Neuronal stem cell (in vitro differentiated cells): ENCODE measurements at regions not wholly inside any gene's neighbourhood (a gene's known extent, or its start where the extent isn't known, plus 50 kb on each side); places are given as distances from the start of the nearest gene placed in this dataset.
A peak's percentile ranks its signal among the peaks of the same experiment; 100 is the strongest.

Experiments
- DNase-seq: peaks from one replicate; pipeline ENCODE4 v3.0.0-alpha.2; 2013; ENCODE audit warnings: low spot score
- H2AFZ ChIP-seq: one replicate; pipeline ENCODE4 v1.6.1; 2013; ENCODE audit warnings: mild to moderate bottlenecking, low read length, inconsistent platforms
- H2AK5ac ChIP-seq: 2 replicates; pipeline ENCODE4 v1.6.1; 2013; ENCODE audit warnings: low read depth, mild to moderate bottlenecking, inconsistent platforms, low read length, moderate library complexity, mixed read lengths
- H2BK120ac ChIP-seq: 2 replicates; pipeline ENCODE4 v1.6.1; 2013; ENCODE audit warnings: low read depth, mild to moderate bottlenecking, inconsistent platforms, low read length, moderate library complexity, mixed read lengths
- H2BK12ac ChIP-seq: one replicate; pipeline ENCODE4 v1.6.1; 2013; ENCODE audit warnings: low read length, inconsistent platforms
- H2BK15ac ChIP-seq: 2 replicates; pipeline ENCODE4 v1.6.1; 2013; ENCODE audit warnings: mild to moderate bottlenecking, low read length, inconsistent platforms, mixed read lengths
- H2BK5ac ChIP-seq: one replicate; pipeline ENCODE4 v1.6.1; 2013; ENCODE audit warnings: inconsistent platforms, mild to moderate bottlenecking, low read length, moderate library complexity
- H3K14ac ChIP-seq: one replicate; pipeline ENCODE4 v1.6.1; 2013; ENCODE audit warnings: low read length, inconsistent platforms
- H3K18ac ChIP-seq: 2 replicates; pipeline ENCODE4 v1.6.1; 2013; ENCODE audit warnings: low read length, inconsistent platforms
- H3K23ac ChIP-seq: 2 replicates; pipeline ENCODE4 v1.6.1; 2013; ENCODE audit warnings: low read depth, mild to moderate bottlenecking, mixed read lengths, low read length, inconsistent platforms; ENCODE audit not compliant: poor library complexity
- H3K27ac ChIP-seq: replicated peaks from 3 replicates; pipeline ENCODE4 v1.5.1; 2013; ENCODE audit warnings: low read length, inconsistent platforms
- H3K27me3 ChIP-seq, 3 experiments: 2 replicates each; pipeline ENCODE4 v1.6.1; 2013; ENCODE audit warnings: low read length in 3 of 3, mild to moderate bottlenecking in 2 of 3, inconsistent platforms in 1 of 3, low read depth in 1 of 3, mixed read lengths in 1 of 3, moderate library complexity in 1 of 3; ENCODE audit not compliant: control insufficient read depth in 3 of 3, insufficient read depth in 3 of 3
- H3K36me3 ChIP-seq, 2 donors: replicated peaks in 1 of 2; 2 replicates each; pipeline ENCODE4 v1.6.1; 2013; ENCODE audit warnings: low read length in 2 of 2; ENCODE audit not compliant: control insufficient read depth in 2 of 2, insufficient read depth in 2 of 2
- H3K4ac ChIP-seq: 2 replicates; pipeline ENCODE4 v1.6.1; 2013; ENCODE audit warnings: inconsistent platforms, mild to moderate bottlenecking, low read length, moderate library complexity
- H3K4me1 ChIP-seq, 2 donors: 1 replicate in 1 of 2; 2 replicates in 1 of 2; pipeline ENCODE4 v1.6.1; 2013; ENCODE audit warnings: low read length in 2 of 2, low read depth in 1 of 2; ENCODE audit not compliant: control insufficient read depth in 2 of 2, insufficient read depth in 1 of 2
- H3K4me2 ChIP-seq: one replicate; pipeline ENCODE4 v1.6.1; 2013; ENCODE audit warnings: mild to moderate bottlenecking, low read length, inconsistent platforms; ENCODE audit not compliant: insufficient read depth, poor library complexity, severe bottlenecking
- H3K4me3 ChIP-seq, 2 donors: 2 replicates each; pipeline ENCODE4 v1.5.1; 2013; ENCODE audit warnings: low read length in 2 of 2, mild to moderate bottlenecking in 2 of 2, inconsistent platforms in 1 of 2, moderate library complexity in 1 of 2
- H3K79me1 ChIP-seq: one replicate; pipeline ENCODE4 v1.6.1; 2013; ENCODE audit warnings: low read depth, mild to moderate bottlenecking, inconsistent platforms, low read length, moderate library complexity
- H3K9ac ChIP-seq: one replicate; pipeline ENCODE4 v1.6.1; 2013; ENCODE audit warnings: mild to moderate bottlenecking, low read depth, low read length, inconsistent platforms; ENCODE audit not compliant: poor library complexity
- H3K9me3 ChIP-seq, 2 donors: replicated peaks in 1 of 2; 2 replicates each; pipeline versions ENCODE3 to v1.6.1; 2013; ENCODE audit warnings: low read length in 2 of 2, mild to moderate bottlenecking in 2 of 2, inconsistent platforms in 1 of 2, low read depth in 1 of 2, mixed read lengths in 1 of 2, moderate library complexity in 1 of 2; ENCODE audit not compliant: control insufficient read depth in 2 of 2, insufficient read depth in 1 of 2
- H4K8ac ChIP-seq: one replicate; pipeline ENCODE4 v1.6.1; 2013; ENCODE audit warnings: low read depth, mild to moderate bottlenecking, inconsistent platforms, low read length, moderate library complexity
- H4K91ac ChIP-seq: one replicate; pipeline ENCODE4 v1.6.1; 2013; ENCODE audit warnings: low read length, low read depth, mild to moderate bottlenecking, inconsistent platforms; ENCODE audit not compliant: poor library complexity
- whole genome bisulfite sequencing, 2 donors: extraction: QIAGEN DNeasy Blood & Tissue Kit; methylation state at CpG; one replicate each; pipeline ENCODE4 v1.1.7; 2013; ENCODE audit warnings: missing lambda C conversion rate in 2 of 2, mixed read lengths in 1 of 2; ENCODE audit not compliant: insufficient read length in 2 of 2, insufficient replicate concordance in 1 of 2; ENCODE audit errors: extremely low coverage in 2 of 2; 5-methylcytosine and 5-hydroxymethylcytosine counted together

DNA sequence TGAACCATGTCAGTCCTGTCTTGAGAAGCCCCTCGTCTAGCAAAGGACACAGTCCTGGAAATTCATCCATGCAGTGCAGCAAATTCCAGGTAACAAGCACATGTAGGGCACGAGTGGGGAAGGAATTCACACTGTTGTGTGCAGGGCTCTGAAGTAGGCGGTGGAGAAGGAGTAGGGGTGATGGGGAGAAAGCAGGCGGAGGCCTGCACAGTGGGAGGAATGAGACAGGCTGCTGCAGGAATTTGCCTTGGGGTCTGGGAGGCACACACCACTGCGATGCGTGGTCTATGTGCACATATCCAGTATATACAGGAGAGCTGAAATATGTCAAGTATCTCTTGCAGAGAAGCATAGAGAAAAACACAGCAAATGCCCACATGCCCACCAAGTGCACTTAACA, 249.2 kb upstream of the IRX2 start:
- Histone ChIP-seq H2AK5ac (no peak overlapping the region), H2BK15ac (no peak overlapping the region), H3K4me2 (no peak overlapping the region), H3K36me3 (no peaks in the 10 kb centered on the region), H2BK5ac (no peak overlapping the region), H3K4me1 (peaks cover 9 to 12% of the 10 kb centered on the region in 2 donors), H3K27me3 (no peaks in the 10 kb centered on the region), H3K27ac (no peak overlapping the region), H3K4me3 (no peak overlapping the region), H3K9me3 (peaks cover 0 to 2% of the 10 kb centered on the region in 2 donors), H3K23ac (no peak overlapping the region), H2AFZ (no peak overlapping the region), H3K79me1 (no peaks in the 10 kb centered on the region), H2BK120ac (no peak overlapping the region), H3K9ac (no peak overlapping the region), H3K14ac (no peak overlapping the region), H2BK12ac (no peak overlapping the region), H3K18ac (no peak overlapping the region), H4K8ac (no peak overlapping the region), H3K4ac (no peak overlapping the region), H4K91ac (no peak overlapping the region)
- WGBS, 2 donors = no CpG with 5 or more reads among the region's 6 CpGs
- DNase-seq = no peak

DNA sequence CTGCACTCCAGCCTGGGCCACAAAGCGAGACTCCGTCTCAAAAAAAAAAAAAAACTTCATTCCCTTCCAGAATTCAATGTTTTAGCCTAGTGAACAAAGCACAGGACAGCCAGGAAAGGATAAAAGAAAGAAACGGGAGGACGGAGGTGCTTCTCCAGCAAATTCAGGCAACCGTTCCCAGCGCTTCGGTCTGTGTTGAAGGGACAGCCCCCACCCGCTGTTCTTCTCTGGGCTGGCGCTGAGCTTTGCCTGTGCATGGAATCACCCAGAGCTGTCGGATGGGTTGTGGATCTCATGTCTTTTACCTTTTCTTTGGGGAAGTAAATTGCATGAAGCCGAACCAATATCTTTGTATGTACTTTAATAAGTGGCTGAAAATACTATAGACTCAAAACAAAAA, 248.4 kb upstream of the IRX2 start:
- H3K4me3 ChIP-seq = no peak overlapping the region
- peaks cover 0 to 2% of the 10 kb centered on the region in 2 donors for H3K9me3 ChIP-seq

DNA sequence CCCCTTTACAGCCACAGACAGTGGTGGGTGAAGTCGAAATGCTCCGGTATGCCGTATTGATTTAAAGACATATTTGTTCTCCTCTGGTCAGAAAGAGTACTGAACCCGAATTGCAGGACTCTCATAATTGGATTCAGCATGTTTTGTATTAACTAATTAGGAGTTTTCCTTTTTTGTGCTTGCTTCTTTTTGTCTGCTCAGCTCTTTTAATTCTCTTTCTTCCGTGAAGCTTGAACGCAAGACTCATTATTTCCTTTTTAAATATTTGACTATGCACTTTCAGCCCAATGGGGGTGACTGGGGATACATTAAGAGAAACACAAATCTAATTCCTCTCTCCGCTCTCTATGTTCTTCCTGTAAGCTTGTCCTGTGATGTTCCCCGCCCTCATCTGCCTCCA, 246.6 kb upstream of the IRX2 start:
- Histone ChIP-seq H3K4ac (no peak overlapping the region), H3K27me3 (no peaks in the 10 kb centered on the region), H2AK5ac (no peak overlapping the region), H2BK15ac (no peak overlapping the region), H2BK12ac (no peak overlapping the region), H3K4me3 (no peak overlapping the region), H4K91ac (no peak overlapping the region), H3K4me2 (no peak overlapping the region), H3K4me1 (peaks cover 9 to 13% of the 10 kb centered on the region in 2 donors), H3K27ac (no peak overlapping the region), H3K18ac (no peak overlapping the region), H4K8ac (no peak overlapping the region), H3K14ac (no peak overlapping the region), H3K9me3 (peaks cover 0 to 2% of the 10 kb centered on the region in 2 donors), H3K36me3 (no peaks in the 10 kb centered on the region), H2BK120ac (no peak overlapping the region), H3K79me1 (no peaks in the 10 kb centered on the region), H3K23ac (no peak overlapping the region), H2BK5ac (no peak overlapping the region), H3K9ac (no peak overlapping the region), H2AFZ (no peak overlapping the region)
- no CpG with 5 or more reads among the region's 8 CpGs for WGBS, 2 donors
- no peak for DNase-seq

More for the DNA sequence above, 248.4 kb upstream of the IRX2 start:
- H3K27ac ChIP-seq = no peak overlapping the region
- no peaks in the 10 kb centered on the region for H3K79me1 ChIP-seq
- H2BK120ac ChIP-seq = no peak overlapping the region
- H3K14ac ChIP-seq = no peak overlapping the region
- H3K9ac ChIP-seq = no peak overlapping the region
- no peak overlapping the region for H2BK5ac ChIP-seq
- no peak overlapping the region for H3K18ac ChIP-seq
- H2BK15ac ChIP-seq = no peak overlapping the region
- no peak overlapping the region for H2AFZ ChIP-seq
- H4K91ac ChIP-seq = no peak overlapping the region
- peaks cover 9 to 13% of the 10 kb centered on the region in 2 donors for H3K4me1 ChIP-seq
- no peaks in the 10 kb centered on the region for H3K27me3 ChIP-seq
- no peak overlapping the region for H3K4me2 ChIP-seq
- DNase-seq = no peak
- H2AK5ac ChIP-seq = no peak overlapping the region
- no peak overlapping the region for H4K8ac ChIP-seq
- no peak overlapping the region for H3K23ac ChIP-seq
- no CpG with 5 or more reads among the region's 11 CpGs for whole genome bisulfite sequencing, 2 donors
- no peak overlapping the region for H2BK12ac ChIP-seq
- no peaks in the 10 kb centered on the region for H3K36me3 ChIP-seq
- H3K4ac ChIP-seq = no peak overlapping the region

DNA sequence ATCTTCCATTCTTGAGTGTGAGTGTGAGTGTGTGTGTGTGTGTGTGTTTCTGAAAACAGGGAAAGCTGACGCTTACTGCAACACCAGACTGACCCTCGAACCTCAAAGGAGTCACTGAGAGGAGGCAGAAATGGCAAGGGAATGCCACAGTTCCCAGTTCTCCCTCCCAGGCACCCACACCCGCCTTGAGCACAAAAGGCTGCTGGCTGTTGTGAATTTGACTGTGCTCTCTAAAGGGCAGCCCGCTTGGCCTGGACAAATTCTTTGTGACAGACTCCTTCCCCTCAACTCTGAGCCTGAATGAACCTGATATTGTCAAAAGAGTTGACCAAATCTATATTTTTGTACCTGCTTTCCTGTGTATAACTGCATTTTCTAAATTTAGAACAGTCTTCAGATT, 245.7 kb upstream of the IRX2 start:
- Histone ChIP-seq H2BK5ac (no peak overlapping the region), H3K9me3 (peaks cover 0 to 2% of the 10 kb centered on the region in 2 donors), H2AFZ (peak overlapping the region; percentile 69), H2AK5ac (no peak overlapping the region), H3K23ac (no peak overlapping the region), H3K4me1 (peaks cover 9 to 13% of the 10 kb centered on the region in 2 donors), H3K27ac (no peak overlapping the region), H3K27me3 (no peaks in the 10 kb centered on the region), H4K8ac (no peak overlapping the region), H4K91ac (no peak overlapping the region), H2BK120ac (no peak overlapping the region), H3K4me2 (no peak overlapping the region), H3K14ac (no peak overlapping the region), H3K4ac (no peak overlapping the region), H3K9ac (no peak overlapping the region), H3K18ac (no peak overlapping the region), H2BK15ac (no peak overlapping the region), H3K4me3 (no peak overlapping the region), H2BK12ac (no peak overlapping the region), H3K79me1 (no peaks in the 10 kb centered on the region), H3K36me3 (no peaks in the 10 kb centered on the region)
- no CpG with 5 or more reads among the region's 4 CpGs for WGBS, 2 donors
- DNase-seq = no peak
